HL-60 (cell line): ENCODE measurements at regions not wholly inside any gene's neighbourhood (a gene's known extent, or its start where the extent isn't known, plus 50 kb on each side); places are given as distances from the start of the nearest gene placed in this dataset.

ENCODE experiments used
- CTCF ChIP-seq: IDR thresholded peaks from one replicate; pipeline ENCODE4 v1.5.1; 2011; ENCODE audit warnings: low read length, control low read depth, inconsistent platforms; ENCODE audit not compliant: insufficient read depth
- GABPA ChIP-seq: IDR thresholded peaks from 2 replicates; pipeline ENCODE4 v1.6.1; 2012; ENCODE audit warnings: low read depth
- POLR2AphosphoS5 ChIP-seq: IDR thresholded peaks from 2 replicates; pipeline ENCODE4 v1.6.1; 2012; ENCODE audit warnings: low read depth
- REST ChIP-seq: IDR thresholded peaks from 2 replicates; pipeline ENCODE4 v1.6.1; 2012; ENCODE audit warnings: low read depth; ENCODE audit not compliant: insufficient replicate concordance
- SPI1 ChIP-seq: IDR thresholded peaks from 2 replicates; pipeline ENCODE4 v1.6.1; 2012; ENCODE audit warnings: low read depth, mild to moderate bottlenecking, borderline replicate concordance

- TF ChIP-seq CTCF (no peak), POLR2AphosphoS5 (no peak), REST (no peak), SPI1 (no peak), GABPA (no peak)
These were observed 155.1 kb upstream of the SATB1 start for GRCh38 chr3:18580268-18580667.
